ENCODE measurements at regions not wholly inside any gene's neighbourhood (a gene's known extent, or its start where the extent isn't known, plus 50 kb on each side); places are given as distances from the start of the nearest gene placed in this dataset.

DNA sequence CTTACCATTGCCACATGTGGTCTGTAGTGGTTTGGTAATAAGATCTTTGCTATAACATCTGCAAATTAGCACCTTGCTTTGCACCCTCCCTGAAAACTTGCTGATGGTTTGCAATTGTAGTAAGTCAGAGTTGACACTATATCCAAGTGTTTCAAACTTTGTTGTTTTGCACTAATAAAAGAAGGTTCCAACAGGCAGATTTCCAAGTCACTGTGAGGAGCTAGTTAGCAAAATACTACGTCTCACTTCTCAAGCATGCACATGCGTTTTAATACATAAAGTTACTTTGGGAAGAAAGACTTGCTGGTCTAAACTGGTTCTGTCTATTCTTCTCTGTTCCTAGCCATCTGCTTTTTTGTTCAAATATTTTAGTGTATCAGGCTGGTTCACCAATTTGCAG lies 103.7 kb upstream of the ZNF521 start:
- ATAC-seq (ENCODE audit: insufficient read depth, low read depth) (no peak), DNase-seq (no peak)
- Histone ChIP-seq H3K4me2 (ENCODE audit: insufficient read depth, low read length) (no peak overlapping the region), H2AFZ (ENCODE audit: low read depth, low read length) (no peak overlapping the region), H3K27ac (ENCODE audit: low read length) (no peak overlapping the region), H3K9me3 (ENCODE audit: insufficient read depth, low read length, severe bottlenecking) (no peaks in the 10 kb centered on the region), H3K27me3 (ENCODE audit: insufficient read depth, low read length, poor library complexity) (no peaks in the 10 kb centered on the region), H3K79me2 (ENCODE audit: insufficient read depth, low read length) (no peaks in the 10 kb centered on the region), H3K36me3 (ENCODE audit: insufficient read depth, low read length) (no peaks in the 10 kb centered on the region), H4K20me1 (ENCODE audit: insufficient read depth, low read length) (no peaks in the 10 kb centered on the region), H3K9ac (ENCODE audit: low read depth, low read length) (no peak overlapping the region), H3K4me3 (ENCODE audit: low read depth in 1 of 2, low read length in 2 of 2) (no peak overlapping the region), H3K4me1 (ENCODE audit: insufficient read depth, low read length) (no peaks in the 10 kb centered on the region)
- no peak for TF ChIP-seq EZH2 (IDR thresholded peaks at IDR 0.05; ENCODE audit: borderline replicate concordance, low read depth, low read length, severe bottlenecking)
- TF ChIP-seq, protein P1, sequence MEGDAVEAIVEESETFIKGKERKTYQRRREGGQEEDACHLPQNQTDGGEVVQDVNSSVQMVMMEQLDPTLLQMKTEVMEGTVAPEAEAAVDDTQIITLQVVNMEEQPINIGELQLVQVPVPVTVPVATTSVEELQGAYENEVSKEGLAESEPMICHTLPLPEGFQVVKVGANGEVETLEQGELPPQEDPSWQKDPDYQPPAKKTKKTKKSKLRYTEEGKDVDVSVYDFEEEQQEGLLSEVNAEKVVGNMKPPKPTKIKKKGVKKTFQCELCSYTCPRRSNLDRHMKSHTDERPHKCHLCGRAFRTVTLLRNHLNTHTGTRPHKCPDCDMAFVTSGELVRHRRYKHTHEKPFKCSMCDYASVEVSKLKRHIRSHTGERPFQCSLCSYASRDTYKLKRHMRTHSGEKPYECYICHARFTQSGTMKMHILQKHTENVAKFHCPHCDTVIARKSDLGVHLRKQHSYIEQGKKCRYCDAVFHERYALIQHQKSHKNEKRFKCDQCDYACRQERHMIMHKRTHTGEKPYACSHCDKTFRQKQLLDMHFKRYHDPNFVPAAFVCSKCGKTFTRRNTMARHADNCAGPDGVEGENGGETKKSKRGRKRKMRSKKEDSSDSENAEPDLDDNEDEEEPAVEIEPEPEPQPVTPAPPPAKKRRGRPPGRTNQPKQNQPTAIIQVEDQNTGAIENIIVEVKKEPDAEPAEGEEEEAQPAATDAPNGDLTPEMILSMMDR (IDR thresholded peaks at IDR 0.05; ENCODE audit: borderline replicate concordance, extremely low read depth, low read length, poor library complexity, severe bottlenecking) = no peak

DNA sequence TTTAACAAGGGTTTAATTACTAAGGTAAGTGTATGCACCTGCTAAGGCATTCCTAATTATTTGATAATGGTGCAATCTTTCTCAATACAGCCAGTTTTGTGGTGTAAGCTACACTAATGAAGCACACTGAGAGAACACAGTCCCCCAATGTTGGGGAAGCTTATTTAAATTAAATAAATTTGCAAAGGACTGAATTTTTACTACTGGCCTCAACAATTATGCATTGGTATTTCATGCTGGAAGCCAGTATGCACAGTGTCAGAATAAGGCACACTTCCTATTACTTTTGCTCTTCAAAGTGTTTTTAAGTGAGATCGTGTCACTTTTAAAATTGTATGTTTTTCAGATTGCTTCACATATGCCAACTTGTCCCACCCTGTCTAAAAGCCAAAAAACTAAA lies 103.2 kb upstream of the ZNF521 start:
- no peak for ATAC-seq (ENCODE audit: insufficient read depth, low read depth)
- no peaks in the 10 kb centered on the region for H3K9me3 ChIP-seq (ENCODE audit: insufficient read depth, low read length, severe bottlenecking)
- H3K27me3 ChIP-seq (ENCODE audit: insufficient read depth, low read length, poor library complexity) = no peaks in the 10 kb centered on the region
- H3K4me3 ChIP-seq (ENCODE audit: low read depth in 1 of 2, low read length in 2 of 2) = no peak overlapping the region
- no peak overlapping the region for H3K4me2 ChIP-seq (ENCODE audit: insufficient read depth, low read length)
- no peaks in the 10 kb centered on the region for H3K79me2 ChIP-seq (ENCODE audit: insufficient read depth, low read length)
- no peak overlapping the region for H3K27ac ChIP-seq (ENCODE audit: low read length)
- no peak overlapping the region for H3K9ac ChIP-seq (ENCODE audit: low read depth, low read length)
- no peaks in the 10 kb centered on the region for H4K20me1 ChIP-seq (ENCODE audit: insufficient read depth, low read length)
- no peak overlapping the region for H2AFZ ChIP-seq (ENCODE audit: low read depth, low read length)
- no peaks in the 10 kb centered on the region for H3K4me1 ChIP-seq (ENCODE audit: insufficient read depth, low read length)
- no peaks in the 10 kb centered on the region for H3K36me3 ChIP-seq (ENCODE audit: insufficient read depth, low read length)
- DNase-seq = no peak
- TF ChIP-seq EZH2 (IDR thresholded peaks at IDR 0.05; ENCODE audit: borderline replicate concordance, low read depth, low read length, severe bottlenecking) = no peak
- TF ChIP-seq, protein P1 (IDR thresholded peaks at IDR 0.05; ENCODE audit: borderline replicate concordance, extremely low read depth, low read length, poor library complexity, severe bottlenecking) = no peak

DNA sequence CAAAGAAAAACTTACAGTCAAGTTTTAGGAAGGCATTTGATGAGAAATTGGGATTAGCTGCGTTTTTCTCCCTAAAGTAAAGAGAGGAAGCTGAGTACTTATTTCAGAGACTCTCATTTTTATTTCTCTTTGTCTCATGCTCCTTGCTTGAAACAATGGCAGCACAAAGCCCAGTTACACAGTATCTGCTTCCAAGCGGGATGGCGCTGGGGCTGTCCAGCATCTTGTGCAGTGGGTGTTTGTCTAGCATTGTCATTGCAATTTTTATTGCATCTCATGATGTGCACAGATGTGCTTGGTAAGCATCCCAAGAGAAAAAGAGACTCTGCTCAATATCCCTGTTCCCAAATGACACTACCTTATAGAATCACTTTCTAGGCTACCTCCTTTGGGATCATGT lies 102.8 kb upstream of the ZNF521 start:
- H3K4me1 ChIP-seq (ENCODE audit: insufficient read depth, low read length) = no peaks in the 10 kb centered on the region
- H3K9ac ChIP-seq (ENCODE audit: low read depth, low read length) = no peak overlapping the region
- DNase-seq = no peak

More for the DNA sequence above, 102.8 kb upstream of the ZNF521 start:
- Histone ChIP-seq H4K20me1 (ENCODE audit: insufficient read depth, low read length) (no peaks in the 10 kb centered on the region), H3K9me3 (ENCODE audit: insufficient read depth, low read length, severe bottlenecking) (no peaks in the 10 kb centered on the region), H3K27me3 (ENCODE audit: insufficient read depth, low read length, poor library complexity) (no peaks in the 10 kb centered on the region), H3K27ac (ENCODE audit: low read length) (no peak overlapping the region), H3K36me3 (ENCODE audit: insufficient read depth, low read length) (no peaks in the 10 kb centered on the region), H3K4me2 (ENCODE audit: insufficient read depth, low read length) (no peak overlapping the region), H2AFZ (ENCODE audit: low read depth, low read length) (no peak overlapping the region), H3K79me2 (ENCODE audit: insufficient read depth, low read length) (no peaks in the 10 kb centered on the region), H3K4me3 (ENCODE audit: low read depth in 1 of 2, low read length in 2 of 2) (no peak overlapping the region)
- TF ChIP-seq EZH2 (IDR thresholded peaks at IDR 0.05; ENCODE audit: borderline replicate concordance, low read depth, low read length, severe bottlenecking) = no peak
- TF ChIP-seq, protein P1 (IDR thresholded peaks at IDR 0.05; ENCODE audit: borderline replicate concordance, extremely low read depth, low read length, poor library complexity, severe bottlenecking) = no peak
- no peak for ATAC-seq (ENCODE audit: insufficient read depth, low read depth)
